NB4 (cell line): ENCODE measurements at regions not wholly inside any gene's neighbourhood (a gene's known extent, or its start where the extent isn't known, plus 50 kb on each side); places are given as distances from the start of the nearest gene placed in this dataset.

Experiments used
- MYC ChIP-seq: IDR thresholded peaks from 2 replicates; pipeline ENCODE4 v1.6.1; 2011; ENCODE audit warnings: low read depth, low read length
- POLR2A ChIP-seq: IDR thresholded peaks from 2 replicates; pipeline ENCODE4 v1.6.1; 2011; ENCODE audit warnings: mild to moderate bottlenecking; ENCODE audit not compliant: insufficient read length; ENCODE audit errors: extremely low read depth
- TF ChIP-seq, protein P1 (sequence below): IDR thresholded peaks from one replicate; pipeline ENCODE4 v1.5.1; 2012; ENCODE audit warnings: low read depth, low read length
- TF ChIP-seq, protein P2 (sequence below): IDR thresholded peaks from 2 replicates; pipeline ENCODE4 v1.6.1; 2011; ENCODE audit warnings: low read depth, low read length

GRCh38 chrX:55867181-55867651 lies 149.7 kb downstream of the RRAGB start:
- TF ChIP-seq, protein P1, sequence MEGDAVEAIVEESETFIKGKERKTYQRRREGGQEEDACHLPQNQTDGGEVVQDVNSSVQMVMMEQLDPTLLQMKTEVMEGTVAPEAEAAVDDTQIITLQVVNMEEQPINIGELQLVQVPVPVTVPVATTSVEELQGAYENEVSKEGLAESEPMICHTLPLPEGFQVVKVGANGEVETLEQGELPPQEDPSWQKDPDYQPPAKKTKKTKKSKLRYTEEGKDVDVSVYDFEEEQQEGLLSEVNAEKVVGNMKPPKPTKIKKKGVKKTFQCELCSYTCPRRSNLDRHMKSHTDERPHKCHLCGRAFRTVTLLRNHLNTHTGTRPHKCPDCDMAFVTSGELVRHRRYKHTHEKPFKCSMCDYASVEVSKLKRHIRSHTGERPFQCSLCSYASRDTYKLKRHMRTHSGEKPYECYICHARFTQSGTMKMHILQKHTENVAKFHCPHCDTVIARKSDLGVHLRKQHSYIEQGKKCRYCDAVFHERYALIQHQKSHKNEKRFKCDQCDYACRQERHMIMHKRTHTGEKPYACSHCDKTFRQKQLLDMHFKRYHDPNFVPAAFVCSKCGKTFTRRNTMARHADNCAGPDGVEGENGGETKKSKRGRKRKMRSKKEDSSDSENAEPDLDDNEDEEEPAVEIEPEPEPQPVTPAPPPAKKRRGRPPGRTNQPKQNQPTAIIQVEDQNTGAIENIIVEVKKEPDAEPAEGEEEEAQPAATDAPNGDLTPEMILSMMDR, result no peak
- TF ChIP-seq POLR2A (no peak), MYC (no peak)
- TF ChIP-seq, protein P2, sequence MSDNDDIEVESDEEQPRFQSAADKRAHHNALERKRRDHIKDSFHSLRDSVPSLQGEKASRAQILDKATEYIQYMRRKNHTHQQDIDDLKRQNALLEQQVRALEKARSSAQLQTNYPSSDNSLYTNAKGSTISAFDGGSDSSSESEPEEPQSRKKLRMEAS, result no peak
